ENCODE measurements at regions not wholly inside any gene's neighbourhood (a gene's known extent, or its start where the extent isn't known, plus 50 kb on each side); places are given as distances from the start of the nearest gene placed in this dataset.

DNA sequence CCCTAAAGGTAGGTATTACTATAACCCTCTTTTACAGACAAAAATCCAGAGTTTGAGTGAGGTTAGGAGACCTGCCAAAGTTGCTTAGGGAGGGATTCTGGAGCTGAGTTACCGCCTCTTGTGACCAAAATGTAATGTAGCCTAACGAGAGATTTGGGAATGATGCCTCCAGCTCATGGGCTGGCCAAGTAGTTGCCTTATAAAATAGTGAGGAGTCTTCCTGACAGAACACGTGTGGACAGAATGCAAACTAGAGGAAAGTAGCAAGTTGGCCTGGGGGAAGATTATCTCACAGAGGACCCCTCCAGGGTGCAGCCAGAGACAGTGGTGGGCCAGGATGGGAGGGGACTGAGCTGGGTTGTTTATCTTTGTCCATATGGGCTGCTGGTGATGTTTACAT, 543.7 kb upstream of the CDH11 start:
- DNase-seq (no peak), ATAC-seq (ENCODE audit: low read depth) (no peak)
- POLR2A ChIA-PET (ENCODE audit: unreplicated experiment) = no interaction called here

More for the DNA sequence above, 543.7 kb upstream of the CDH11 start:
- no peak overlapping the region for H2AK5ac ChIP-seq (ENCODE audit: low read depth, low read length)
- no peak overlapping the region for H3K14ac ChIP-seq (replicated peaks; ENCODE audit: low read depth, low read length)
- no peak overlapping the region for H4K5ac ChIP-seq (ENCODE audit: low read depth, low read length)
- no peak overlapping the region for H3K18ac ChIP-seq (ENCODE audit: low read depth, low read length)
- H3K9me1 ChIP-seq (ENCODE audit: insufficient read depth, low read length) = no peaks in the 10 kb centered on the region
- TF ChIP-seq MXI1 (IDR thresholded peaks at IDR 0.05; ENCODE audit: borderline replicate concordance, low read depth, low read length) = no peak
- TF ChIP-seq, protein P1, sequence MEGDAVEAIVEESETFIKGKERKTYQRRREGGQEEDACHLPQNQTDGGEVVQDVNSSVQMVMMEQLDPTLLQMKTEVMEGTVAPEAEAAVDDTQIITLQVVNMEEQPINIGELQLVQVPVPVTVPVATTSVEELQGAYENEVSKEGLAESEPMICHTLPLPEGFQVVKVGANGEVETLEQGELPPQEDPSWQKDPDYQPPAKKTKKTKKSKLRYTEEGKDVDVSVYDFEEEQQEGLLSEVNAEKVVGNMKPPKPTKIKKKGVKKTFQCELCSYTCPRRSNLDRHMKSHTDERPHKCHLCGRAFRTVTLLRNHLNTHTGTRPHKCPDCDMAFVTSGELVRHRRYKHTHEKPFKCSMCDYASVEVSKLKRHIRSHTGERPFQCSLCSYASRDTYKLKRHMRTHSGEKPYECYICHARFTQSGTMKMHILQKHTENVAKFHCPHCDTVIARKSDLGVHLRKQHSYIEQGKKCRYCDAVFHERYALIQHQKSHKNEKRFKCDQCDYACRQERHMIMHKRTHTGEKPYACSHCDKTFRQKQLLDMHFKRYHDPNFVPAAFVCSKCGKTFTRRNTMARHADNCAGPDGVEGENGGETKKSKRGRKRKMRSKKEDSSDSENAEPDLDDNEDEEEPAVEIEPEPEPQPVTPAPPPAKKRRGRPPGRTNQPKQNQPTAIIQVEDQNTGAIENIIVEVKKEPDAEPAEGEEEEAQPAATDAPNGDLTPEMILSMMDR (conservative IDR thresholded peaks at IDR 0.05; ENCODE audit: low read depth, low read length) = no peak
- TF ChIP-seq BHLHE40 (IDR thresholded peaks at IDR 0.05; ENCODE audit: low read depth, low read length) = no peak
- TF ChIP-seq POLR2A (IDR thresholded peaks at IDR 0.05; ENCODE audit: low read depth, low read length) = no peak
- no peak for TF ChIP-seq MAZ (IDR thresholded peaks at IDR 0.05; ENCODE audit: borderline replicate concordance, low read depth, low read length)
- TF ChIP-seq, protein P2, sequence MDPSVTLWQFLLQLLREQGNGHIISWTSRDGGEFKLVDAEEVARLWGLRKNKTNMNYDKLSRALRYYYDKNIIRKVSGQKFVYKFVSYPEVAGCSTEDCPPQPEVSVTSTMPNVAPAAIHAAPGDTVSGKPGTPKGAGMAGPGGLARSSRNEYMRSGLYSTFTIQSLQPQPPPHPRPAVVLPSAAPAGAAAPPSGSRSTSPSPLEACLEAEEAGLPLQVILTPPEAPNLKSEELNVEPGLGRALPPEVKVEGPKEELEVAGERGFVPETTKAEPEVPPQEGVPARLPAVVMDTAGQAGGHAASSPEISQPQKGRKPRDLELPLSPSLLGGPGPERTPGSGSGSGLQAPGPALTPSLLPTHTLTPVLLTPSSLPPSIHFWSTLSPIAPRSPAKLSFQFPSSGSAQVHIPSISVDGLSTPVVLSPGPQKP (IDR thresholded peaks at IDR 0.05; ENCODE audit: borderline replicate concordance, low read depth, low read length) = no peak
- TF ChIP-seq CEBPB (IDR thresholded peaks at IDR 0.05; ENCODE audit: low read depth, low read length) = no peak
- TF ChIP-seq SMC3 (IDR thresholded peaks at IDR 0.05; ENCODE audit: low read depth, low read length) = no peak
- no TSS peak for BruUV-seq (replicated peaks)
- H3K9me3 ChIP-seq (ENCODE audit: control insufficient read depth, insufficient read depth, low read length) = no peaks in the 10 kb centered on the region; the same call in 1 of the 2 replicates
- 30% methylated on average over 2 of the region's 3 CpGs; no CpG with 5 or more reads in 1 of the 2 experiments for WGBS, 2 experiments (ENCODE audit: extremely low coverage in 2 of 2, insufficient read length in 1 of 2)
- H3K4ac ChIP-seq (ENCODE audit: low read depth, low read length) = no peak overlapping the region
- no peaks in the 10 kb centered on the region for H3K36me3 ChIP-seq (ENCODE audit: control insufficient read depth, insufficient read depth, low read length)
- H3K27me3 ChIP-seq (ENCODE audit: control insufficient read depth, insufficient read depth, low read length) = no peaks in the 10 kb centered on the region
- no peak overlapping the region for H3K27ac ChIP-seq (ENCODE audit: insufficient read depth, low read length)
- no peak overlapping the region for H2BK5ac ChIP-seq (ENCODE audit: low read depth, low read length, poor library complexity, severe bottlenecking)
- no peak overlapping the region for H3K4me2 ChIP-seq (ENCODE audit: low read depth, low read length)
- H3K79me1 ChIP-seq (ENCODE audit: low read depth in 1 of 2, low read length in 2 of 2) = no peaks in the 10 kb centered on the region
- H3K4me3 ChIP-seq (ENCODE audit: insufficient read depth, low read depth, low read length) = no peak overlapping the region
- H4K91ac ChIP-seq (ENCODE audit: insufficient read depth, low read depth, low read length) = no peak overlapping the region
- H3K4me1 ChIP-seq (ENCODE audit: control insufficient read depth, insufficient read depth, low read length) = no peaks in the 10 kb centered on the region; the same call in 1 of the 2 replicates
- no peak overlapping the region for H2AFZ ChIP-seq (replicated peaks; ENCODE audit: low read length, poor library complexity)
- H3K9ac ChIP-seq (ENCODE audit: low read depth, low read length) = no peak overlapping the region
- H3K23ac ChIP-seq (ENCODE audit: low read depth, low read length) = no peak overlapping the region
- H2BK120ac ChIP-seq (ENCODE audit: low read depth, low read length) = no peak overlapping the region
- H4K20me1 ChIP-seq (ENCODE audit: insufficient read depth, low read length) = no peaks in the 10 kb centered on the region
- no peak overlapping the region for H2BK20ac ChIP-seq (ENCODE audit: low read depth, low read length)
- intact Hi-C loops (cut with micrococcal nuclease) (no loop called here), dilution Hi-C loops (cut with HindIII; ENCODE audit: low sequenced_read_pairs, unreplicated experiment) (no loop called here), in situ Hi-C loops (cut with MboI; ENCODE audit: low sequenced_read_pairs) (no loop called here)
- H2AK9ac ChIP-seq (replicated peaks; ENCODE audit: low read depth, low read length, poor library complexity) = no peak overlapping the region
- H2BK15ac ChIP-seq (ENCODE audit: low read depth, low read length) = no peak overlapping the region
- H3K56ac ChIP-seq (ENCODE audit: extremely low read depth, insufficient read depth, low read length) = no peak overlapping the region
- no peak overlapping the region for H4K8ac ChIP-seq (ENCODE audit: low read depth in 2 of 2, low read length in 2 of 2)
- CTCF ChIA-PET = no interaction called here
